ENCODE measurements at regions not wholly inside any gene's neighbourhood (a gene's known extent, or its start where the extent isn't known, plus 50 kb on each side); places are given as distances from the start of the nearest gene placed in this dataset.

DNA sequence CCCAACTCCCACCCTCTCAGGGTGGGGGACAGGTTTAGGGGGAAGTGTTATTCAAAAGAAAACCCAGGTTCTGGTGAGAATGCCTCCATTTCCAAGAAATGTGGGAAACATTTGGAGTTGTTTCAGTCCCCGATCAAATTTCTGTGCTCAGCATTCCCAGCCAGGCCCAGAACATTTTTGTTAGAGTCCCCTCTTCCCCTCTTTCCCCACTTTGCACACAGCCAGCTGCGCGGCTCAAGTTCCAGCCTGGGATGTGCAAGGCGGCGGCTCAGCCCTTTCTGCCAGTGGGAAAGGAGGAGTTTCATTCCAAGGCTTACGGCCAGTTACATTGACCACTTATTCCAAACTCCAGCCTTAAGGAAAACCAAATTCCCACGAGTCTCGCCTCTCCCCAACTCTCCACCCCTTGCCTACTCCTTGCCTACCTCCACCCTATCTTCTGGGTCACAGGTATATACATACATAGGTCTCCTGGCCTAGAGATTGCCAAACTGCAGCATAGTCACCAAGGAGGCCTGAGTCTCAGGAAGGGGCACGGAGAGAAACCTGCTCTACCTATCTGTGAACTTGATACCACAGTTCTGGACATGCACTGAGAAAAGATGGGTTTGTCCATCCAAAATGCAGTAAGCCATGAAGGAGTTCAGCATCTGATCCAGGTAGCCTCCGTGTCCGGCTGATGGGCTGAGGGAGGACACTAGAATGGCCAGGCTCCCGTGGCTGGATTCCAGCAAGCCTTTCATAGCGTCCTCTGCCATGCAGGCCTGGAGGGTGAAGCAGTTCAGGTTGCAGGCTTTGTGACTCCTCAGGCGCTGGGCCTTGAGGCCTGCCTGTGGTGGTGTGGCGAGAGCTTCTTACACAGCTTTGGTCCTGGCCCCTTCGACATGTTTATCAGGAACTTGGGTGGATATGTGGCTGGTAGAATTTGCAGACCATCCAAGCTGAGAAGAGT, 154.5 kb downstream of the ZFP36L2 start:
- CTCF ChIA-PET: no interaction called here
- no peaks in the 10 kb centered on the region for H3K4me1 ChIP-seq (ENCODE audit: control insufficient read depth, insufficient read depth, low read length)
- H3K79me2 ChIP-seq (ENCODE audit: control insufficient read depth, insufficient read depth, low read length): no peaks in the 10 kb centered on the region
- no peak overlapping the region for H3K27ac ChIP-seq (ENCODE audit: control insufficient read depth, insufficient read depth)
- in situ Hi-C loops (cut with MboI): no loop called here
- no peak overlapping the region for H3K4me3 ChIP-seq
- DNase-seq (ENCODE audit: low read depth, low spot score) (no peak), ATAC-seq (no peak), FAIRE-seq (no peak)
- no peaks in the 10 kb centered on the region for H3K9me3 ChIP-seq (replicated peaks; ENCODE audit: control insufficient read depth, insufficient read depth, low read length)
- POLR2A ChIA-PET: interaction anchor here (0.6 kb wide), 2 partner anchors 680 to 969 kb away, joined by 3 to 7 read pairs; no protein-coding TSS in a partner anchor
- no peaks in the 10 kb centered on the region for H3K27me3 ChIP-seq (replicated peaks in 1 of 2; ENCODE audit: control insufficient read depth in 2 of 2, insufficient read depth in 2 of 2, low read length in 1 of 2)
- RAD21 ChIA-PET (ENCODE audit: unreplicated experiment): no interaction called here
- SMC1A ChIA-PET (ENCODE audit: uncharacterized antibody, unreplicated experiment): no interaction called here
- intact Hi-C loops (cut with micrococcal nuclease; ENCODE audit: unreplicated experiment): no loop called here
- BruUV-seq (replicated peaks): no TSS peak
- no peaks in the 10 kb centered on the region; the same call in 1 of the 2 replicates for H4K20me1 ChIP-seq (ENCODE audit: control insufficient read depth, insufficient read depth)
- no peaks in the 10 kb centered on the region for H3K36me3 ChIP-seq (ENCODE audit: control insufficient read depth in 2 of 2, insufficient read depth in 2 of 2, low read length in 1 of 2)
- no peak for TF ChIP-seq FOXK2 (IDR thresholded peaks at IDR 0.05)
- TF ChIP-seq NFYA (IDR thresholded peaks at IDR 0.05; ENCODE audit: borderline replicate concordance, low read depth, low read length): no peak
- TF ChIP-seq, protein P1, sequence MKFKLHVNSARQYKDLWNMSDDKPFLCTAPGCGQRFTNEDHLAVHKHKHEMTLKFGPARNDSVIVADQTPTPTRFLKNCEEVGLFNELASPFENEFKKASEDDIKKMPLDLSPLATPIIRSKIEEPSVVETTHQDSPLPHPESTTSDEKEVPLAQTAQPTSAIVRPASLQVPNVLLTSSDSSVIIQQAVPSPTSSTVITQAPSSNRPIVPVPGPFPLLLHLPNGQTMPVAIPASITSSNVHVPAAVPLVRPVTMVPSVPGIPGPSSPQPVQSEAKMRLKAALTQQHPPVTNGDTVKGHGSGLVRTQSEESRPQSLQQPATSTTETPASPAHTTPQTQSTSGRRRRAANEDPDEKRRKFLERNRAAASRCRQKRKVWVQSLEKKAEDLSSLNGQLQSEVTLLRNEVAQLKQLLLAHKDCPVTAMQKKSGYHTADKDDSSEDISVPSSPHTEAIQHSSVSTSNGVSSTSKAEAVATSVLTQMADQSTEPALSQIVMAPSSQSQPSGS (IDR thresholded peaks at IDR 0.05; ENCODE audit: low read length): no peak
- no peak for TF ChIP-seq RAD51 (IDR thresholded peaks at IDR 0.05)
- no peak for TF ChIP-seq ZNF384 (IDR thresholded peaks at IDR 0.05; ENCODE audit: borderline replicate concordance, low read depth, low read length)
- TF ChIP-seq NFIC (IDR thresholded peaks at IDR 0.05; ENCODE audit: low read depth, low read length): no peak
- no peak for TF ChIP-seq SIN3A (IDR thresholded peaks at IDR 0.05; ENCODE audit: low read depth, low read length)
- TF ChIP-seq, protein P2, sequence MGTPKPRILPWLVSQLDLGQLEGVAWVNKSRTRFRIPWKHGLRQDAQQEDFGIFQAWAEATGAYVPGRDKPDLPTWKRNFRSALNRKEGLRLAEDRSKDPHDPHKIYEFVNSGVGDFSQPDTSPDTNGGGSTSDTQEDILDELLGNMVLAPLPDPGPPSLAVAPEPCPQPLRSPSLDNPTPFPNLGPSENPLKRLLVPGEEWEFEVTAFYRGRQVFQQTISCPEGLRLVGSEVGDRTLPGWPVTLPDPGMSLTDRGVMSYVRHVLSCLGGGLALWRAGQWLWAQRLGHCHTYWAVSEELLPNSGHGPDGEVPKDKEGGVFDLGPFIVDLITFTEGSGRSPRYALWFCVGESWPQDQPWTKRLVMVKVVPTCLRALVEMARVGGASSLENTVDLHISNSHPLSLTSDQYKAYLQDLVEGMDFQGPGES (IDR thresholded peaks at IDR 0.05): no peak
- no peak for TF ChIP-seq SMARCA5 (IDR thresholded peaks at IDR 0.05)
- TF ChIP-seq NRF1 (conservative IDR thresholded peaks at IDR 0.05; ENCODE audit: low read depth, low read length): no peak
- no peak for TF ChIP-seq ASH2L (IDR thresholded peaks at IDR 0.05; ENCODE audit: borderline replicate concordance, low read depth)
- TF ChIP-seq, protein P3, sequence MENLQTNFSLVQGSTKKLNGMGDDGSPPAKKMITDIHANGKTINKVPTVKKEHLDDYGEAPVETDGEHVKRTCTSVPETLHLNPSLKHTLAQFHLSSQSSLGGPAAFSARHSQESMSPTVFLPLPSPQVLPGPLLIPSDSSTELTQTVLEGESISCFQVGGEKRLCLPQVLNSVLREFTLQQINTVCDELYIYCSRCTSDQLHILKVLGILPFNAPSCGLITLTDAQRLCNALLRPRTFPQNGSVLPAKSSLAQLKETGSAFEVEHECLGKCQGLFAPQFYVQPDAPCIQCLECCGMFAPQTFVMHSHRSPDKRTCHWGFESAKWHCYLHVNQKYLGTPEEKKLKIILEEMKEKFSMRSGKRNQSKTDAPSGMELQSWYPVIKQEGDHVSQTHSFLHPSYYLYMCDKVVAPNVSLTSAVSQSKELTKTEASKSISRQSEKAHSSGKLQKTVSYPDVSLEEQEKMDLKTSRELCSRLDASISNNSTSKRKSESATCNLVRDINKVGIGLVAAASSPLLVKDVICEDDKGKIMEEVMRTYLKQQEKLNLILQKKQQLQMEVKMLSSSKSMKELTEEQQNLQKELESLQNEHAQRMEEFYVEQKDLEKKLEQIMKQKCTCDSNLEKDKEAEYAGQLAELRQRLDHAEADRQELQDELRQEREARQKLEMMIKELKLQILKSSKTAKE (IDR thresholded peaks at IDR 0.05; ENCODE audit: low read depth, poor library complexity, severe bottlenecking): no peak
- TF ChIP-seq SUZ12 (IDR thresholded peaks at IDR 0.05; ENCODE audit: unreplicated experiment): no peak
- TF ChIP-seq SUPT20H (IDR thresholded peaks at IDR 0.05; ENCODE audit: borderline replicate concordance, control insufficient read depth, low read depth, low read length): no peak
- TF ChIP-seq GABPA (IDR thresholded peaks at IDR 0.05; ENCODE audit: low read depth): no peak
- TF ChIP-seq JUNB (IDR thresholded peaks at IDR 0.05): no peak
- TF ChIP-seq IRF4 (IDR thresholded peaks at IDR 0.05; ENCODE audit: low read depth, low read length): no peak
- WGBS (ENCODE audit: insufficient coverage, insufficient replicate concordance, low lambda C conversion rate, missing lambda C conversion rate): 39% methylated on average over 16 of the region's 16 CpGs
- H3K9ac ChIP-seq (ENCODE audit: control insufficient read depth, insufficient read depth, low read length): no peak overlapping the region
- H3K4me2 ChIP-seq (ENCODE audit: control insufficient read depth, insufficient read depth): no peak overlapping the region
- H2AFZ ChIP-seq (ENCODE audit: control insufficient read depth, low read depth, low read length): no peak overlapping the region
